Gastroesophageal sphincter (tissue), 4 donors: ENCODE measurements at regions not wholly inside any gene's neighbourhood (a gene's known extent, or its start where the extent isn't known, plus 50 kb on each side); places are given as distances from the start of the nearest gene placed in this dataset.
A peak's percentile ranks its signal among the peaks of the same experiment; 100 is the strongest.

Experiments used
- ATAC-seq: fragments of 150-250 bp; one replicate; pipeline ENCODE4 v1.9.1; 2016; ENCODE audit warnings: mild to moderate bottlenecking, moderate library complexity
- H3K27ac ChIP-seq, 4 donors: fragments of 200-600 bp; sonication (generic) in 3 of 4; 1 replicate in 3 of 4; 2 replicates in 1 of 4; pipeline ENCODE4 v1.5.1; 2016 to 2019
- H3K27me3 ChIP-seq: fragments of 200-600 bp; sonication (generic); one replicate; pipeline ENCODE4 v1.5.1; 2019
- H3K36me3 ChIP-seq, 2 donors: fragments of 200-600 bp; sonication (generic); one replicate each; pipeline ENCODE4 v1.5.1; 2019; ENCODE audit warnings: control low read depth in 1 of 2
- H3K4me1 ChIP-seq, 3 donors: fragments of 200-600 bp; sonication (generic); 1 replicate in 2 of 3; 2 replicates in 1 of 3; pipeline ENCODE4 v1.5.1; 2016 to 2019; ENCODE audit warnings: control low read depth in 2 of 3
- H3K4me3 ChIP-seq, 2 donors: fragments of 200-600 bp; sonication (generic); one replicate each; pipeline ENCODE4 v1.5.1; 2019; ENCODE audit warnings: mild to moderate bottlenecking in 1 of 2, moderate library complexity in 1 of 2
- H3K9me3 ChIP-seq, 3 donors: fragments of 200-600 bp; sonication (generic); one replicate each; pipeline ENCODE4 v1.5.1; 2017 to 2019; ENCODE audit warnings: control low read depth in 2 of 3
- EP300 ChIP-seq: sonication (generic); formaldehyde crosslinking; IDR thresholded peaks from one replicate; pipeline ENCODE4 v1.6.1; 2017; ENCODE audit warnings: antibody characterized with exemption, mild to moderate bottlenecking
- POLR2A ChIP-seq, 2 donors: fragments of 450-650 bp; IDR thresholded peaks; one replicate each; pipeline ENCODE4 v1.6.1; 2017; ENCODE audit warnings: antibody characterized with exemption in 2 of 2, mild to moderate bottlenecking in 2 of 2, moderate library complexity in 1 of 2
- POLR2AphosphoS5 ChIP-seq: sonication (generic); formaldehyde crosslinking; IDR thresholded peaks from one replicate; pipeline ENCODE4 v1.6.1; 2017; ENCODE audit warnings: antibody characterized with exemption
- WGBS, 2 donors: methylation state at CpG; one replicate each; pipeline ENCODE4 v1.1.5; 2018; ENCODE audit warnings: low coverage in 1 of 2; 5-methylcytosine and 5-hydroxymethylcytosine counted together
- TF ChIP-seq, protein P1 (sequence below), 4 experiments: fragments of 200-600 bp in 2 of 4; fragments of 450-650 bp in 2 of 4; sonication (generic) in 1 of 4; IDR thresholded peaks; one replicate each; pipeline ENCODE4 v1.5.1; 2017 to 2019; ENCODE audit warnings: antibody characterized with exemption in 4 of 4, mild to moderate bottlenecking in 2 of 4, moderate library complexity in 2 of 4

- Histone ChIP-seq H3K4me3 (no peak overlapping the region), H3K4me1 (no peaks in the 10 kb centered on the region), H3K36me3 (no peaks in the 10 kb centered on the region), H3K27me3 (peaks cover 22% of the 10 kb centered on the region), H3K27ac (no peak overlapping the region), H3K9me3 (no peaks in the 10 kb centered on the region)
- no peak for ATAC-seq
- WGBS, 2 donors: 26 to 39% methylated on average over 4 to 6 of the region's 6 CpGs
- no peak for TF ChIP-seq POLR2A (IDR thresholded peaks at IDR 0.05)
- TF ChIP-seq, protein P1, sequence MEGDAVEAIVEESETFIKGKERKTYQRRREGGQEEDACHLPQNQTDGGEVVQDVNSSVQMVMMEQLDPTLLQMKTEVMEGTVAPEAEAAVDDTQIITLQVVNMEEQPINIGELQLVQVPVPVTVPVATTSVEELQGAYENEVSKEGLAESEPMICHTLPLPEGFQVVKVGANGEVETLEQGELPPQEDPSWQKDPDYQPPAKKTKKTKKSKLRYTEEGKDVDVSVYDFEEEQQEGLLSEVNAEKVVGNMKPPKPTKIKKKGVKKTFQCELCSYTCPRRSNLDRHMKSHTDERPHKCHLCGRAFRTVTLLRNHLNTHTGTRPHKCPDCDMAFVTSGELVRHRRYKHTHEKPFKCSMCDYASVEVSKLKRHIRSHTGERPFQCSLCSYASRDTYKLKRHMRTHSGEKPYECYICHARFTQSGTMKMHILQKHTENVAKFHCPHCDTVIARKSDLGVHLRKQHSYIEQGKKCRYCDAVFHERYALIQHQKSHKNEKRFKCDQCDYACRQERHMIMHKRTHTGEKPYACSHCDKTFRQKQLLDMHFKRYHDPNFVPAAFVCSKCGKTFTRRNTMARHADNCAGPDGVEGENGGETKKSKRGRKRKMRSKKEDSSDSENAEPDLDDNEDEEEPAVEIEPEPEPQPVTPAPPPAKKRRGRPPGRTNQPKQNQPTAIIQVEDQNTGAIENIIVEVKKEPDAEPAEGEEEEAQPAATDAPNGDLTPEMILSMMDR (IDR thresholded peaks at IDR 0.05): peak in 1 of 4 experiments; percentile 41
Measured at GRCh38 chr20:41956338-41957074, 338.3 kb upstream of the CHD6 start.

GRCh38 chr20:41952166-41952565 is 334.0 kb upstream of the CHD6 start:
- peaks cover 18% of the 10 kb centered on the region for H3K27me3 ChIP-seq
- H3K9me3 ChIP-seq: peaks cover 0 to 9% (median 0%) of the 10 kb centered on the region in 3 donors
- H3K4me3 ChIP-seq: no peak overlapping the region
- no peak for TF ChIP-seq EP300
- no peak for TF ChIP-seq POLR2A (IDR thresholded peaks at IDR 0.05)
- TF ChIP-seq, protein P1 (IDR thresholded peaks at IDR 0.05): no peak
- TF ChIP-seq POLR2AphosphoS5: no peak
- 75 to 84% methylated on average over 4 to 5 of the region's 5 CpGs for WGBS, 2 donors
- no peak for ATAC-seq
- H3K4me1 ChIP-seq: no peaks in the 10 kb centered on the region
- no peak overlapping the region for H3K27ac ChIP-seq
- H3K36me3 ChIP-seq: no peaks in the 10 kb centered on the region

DNA sequence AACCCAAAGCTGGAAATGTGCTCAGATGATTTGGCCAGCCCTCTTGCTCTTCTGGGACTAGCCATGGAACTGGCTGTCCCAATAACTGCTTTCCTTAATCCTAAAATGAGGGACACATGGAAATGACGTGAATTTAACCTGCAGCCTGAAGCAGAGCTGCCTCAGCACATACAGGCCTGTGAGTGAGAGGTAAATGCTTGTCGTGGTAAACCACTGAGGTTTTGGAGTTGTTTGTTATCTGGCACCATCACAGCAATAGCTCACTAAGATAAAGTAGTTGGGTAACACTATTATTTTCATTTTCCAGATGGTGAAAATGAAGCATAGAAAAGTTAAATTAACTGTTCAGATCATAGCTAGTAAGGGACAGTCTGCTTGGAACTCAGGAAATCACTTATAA is 333.4 kb upstream of the CHD6 start:
- no peak for ATAC-seq
- Histone ChIP-seq H3K27ac (no peak overlapping the region), H3K36me3 (no peaks in the 10 kb centered on the region), H3K27me3 (peaks cover 15% of the 10 kb centered on the region), H3K4me3 (no peak overlapping the region), H3K9me3 (peaks cover 0 to 9% (median 0%) of the 10 kb centered on the region in 3 donors), H3K4me1 (no peaks in the 10 kb centered on the region)
- no peak for TF ChIP-seq EP300
- TF ChIP-seq, protein P1 (IDR thresholded peaks at IDR 0.05): no peak
- no peak for TF ChIP-seq POLR2A (IDR thresholded peaks at IDR 0.05)
- TF ChIP-seq POLR2AphosphoS5: no peak
- WGBS, 2 donors: 49 to 75% methylated on average over 2 of the region's 2 CpGs

DNA sequence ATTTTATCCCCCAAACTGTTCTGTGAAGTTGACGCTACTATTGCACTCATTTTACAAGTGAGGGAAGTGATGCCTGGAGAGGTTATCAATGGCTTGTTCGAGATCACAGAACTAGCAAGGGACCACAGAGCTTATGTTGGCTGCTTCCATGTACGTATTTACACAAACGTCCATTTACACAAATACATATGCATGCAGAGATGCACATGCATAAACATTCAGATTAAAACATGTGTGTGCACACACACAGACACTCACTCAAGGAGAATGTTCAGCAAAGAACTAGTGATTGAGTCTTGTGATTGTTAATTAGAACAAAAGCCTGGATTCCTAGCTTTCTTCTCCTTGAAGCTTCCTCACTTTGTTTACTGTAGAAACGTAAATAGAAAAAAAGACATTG is 321.5 kb upstream of the CHD6 start:
- WGBS, 2 donors: 67 to 82% methylated on average over 5 of the region's 5 CpGs
- TF ChIP-seq, protein P1 (IDR thresholded peaks at IDR 0.05): no peak
- TF ChIP-seq POLR2A (IDR thresholded peaks at IDR 0.05): no peak
- TF ChIP-seq EP300: no peak
- TF ChIP-seq POLR2AphosphoS5: no peak
- Histone ChIP-seq H3K27ac (no peak overlapping the region), H3K27me3 (peaks cover 14% of the 10 kb centered on the region), H3K4me1 (peaks cover 0 to 10% (median 0%) of the 10 kb centered on the region in 3 donors), H3K36me3 (no peaks in the 10 kb centered on the region), H3K9me3 (no peaks in the 10 kb centered on the region), H3K4me3 (no peak overlapping the region)
- no peak for ATAC-seq

DNA sequence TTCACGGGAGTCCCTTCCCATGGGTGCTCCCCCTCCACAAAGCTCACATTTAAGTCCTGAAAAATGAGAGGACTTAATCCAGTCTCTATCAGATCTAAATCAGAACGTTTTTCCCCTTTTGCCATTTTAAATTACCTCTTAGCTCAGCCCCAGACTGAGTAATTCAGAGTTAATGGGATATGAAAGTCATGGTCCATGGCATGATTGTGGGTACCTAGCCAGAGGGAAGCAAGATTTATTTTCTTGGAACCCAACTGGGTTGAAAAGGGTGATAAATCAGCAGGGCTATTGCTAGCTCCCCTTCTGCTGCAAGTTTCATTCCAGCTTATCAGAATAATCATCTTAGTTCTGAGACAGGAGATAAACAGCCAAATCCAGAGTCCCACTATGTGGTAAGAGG is 320.2 kb upstream of the CHD6 start:
- WGBS, 2 donors: 25 to 36% methylated on average over 2 of the region's 2 CpGs
- TF ChIP-seq, protein P1 (IDR thresholded peaks at IDR 0.05): no peak
- TF ChIP-seq POLR2AphosphoS5: no peak
- TF ChIP-seq EP300: no peak
- TF ChIP-seq POLR2A (IDR thresholded peaks at IDR 0.05): no peak
- no peak overlapping the region for H3K27ac ChIP-seq

More for the DNA sequence above, 320.2 kb upstream of the CHD6 start:
- no peak for ATAC-seq
- H3K27me3 ChIP-seq: peaks cover 11% of the 10 kb centered on the region
- H3K9me3 ChIP-seq: no peaks in the 10 kb centered on the region
- H3K4me1 ChIP-seq: peaks cover 0 to 10% (median 0%) of the 10 kb centered on the region in 3 donors
- H3K4me3 ChIP-seq: no peak overlapping the region
- H3K36me3 ChIP-seq: no peaks in the 10 kb centered on the region
